ENCODE measurements at regions not wholly inside any gene's neighbourhood (a gene's known extent, or its start where the extent isn't known, plus 50 kb on each side); places are given as distances from the start of the nearest gene placed in this dataset.

GRCh38 chr6:22512686-22513427 lies 56.5 kb upstream of the HDGFL1 start:
- TF ChIP-seq EZH2 (IDR thresholded peaks at IDR 0.05; ENCODE audit: borderline replicate concordance, low read length) = no peak
- no peak for TF ChIP-seq CTCF (IDR thresholded peaks at IDR 0.05; ENCODE audit: low read length)
